ENCODE measurements at regions not wholly inside any gene's neighbourhood (a gene's known extent, or its start where the extent isn't known, plus 50 kb on each side); places are given as distances from the start of the nearest gene placed in this dataset.

GRCh38 chr18:45370255-45371010 is 244.8 kb upstream of the SLC14A2 start:
- TF ChIP-seq CTCF (conservative IDR thresholded peaks at IDR 0.05; ENCODE audit: low read depth in 2 of 2) (no peak), STAT1 (IDR thresholded peaks at IDR 0.05; ENCODE audit: unreplicated experiment) (no peak), EZH2 (IDR thresholded peaks at IDR 0.05; ENCODE audit: low read depth, unreplicated experiment) (no peak), POLR2AphosphoS5 (IDR thresholded peaks at IDR 0.05; ENCODE audit: low read depth) (no peak), NANOG (IDR thresholded peaks at IDR 0.05; ENCODE audit: borderline replicate concordance) (no peak), CREB1 (CRISPR knock-in tag; IDR thresholded peaks at IDR 0.05; ENCODE audit: low read depth) (no peak), EZH2phosphoT487 (IDR thresholded peaks at IDR 0.05; ENCODE audit: unreplicated experiment) (no peak)
